MCF 10A (cell line): ENCODE measurements at regions not wholly inside any gene's neighbourhood (a gene's known extent, or its start where the extent isn't known, plus 50 kb on each side); places are given as distances from the start of the nearest gene placed in this dataset.

Experiments
- BruUV-seq: library from RNA; stranded (reverse); fragments of 400-500 nt; replicated peaks from 2 replicates; lab custom pipeline; 2021; lab: Mats Ljungman, UMichigan
- CTCF ChIA-PET: fragments of 300-600 bp; sonication (Branson Sonifier 250); formaldehyde crosslinking; extraction: SDS; loops from one replicate; lab custom pipeline; 2021; ENCODE audit warnings: antibody characterized with exemption, inconsistent platforms; lab: Yijun Ruan, JAX
- POLR2A ChIA-PET: fragments of 300-600, 350-650 bp; sonication (Branson Sonifier 250); formaldehyde crosslinking; extraction: SDS; loops from one replicate; lab custom pipeline; 2020; ENCODE audit warnings: antibody characterized with exemption, inconsistent platforms; lab: Yijun Ruan, JAX
- DNase-seq: peaks from one replicate; pipeline ENCODE4 v3.0.0-alpha.2; 2018; ENCODE audit not compliant: unreplicated experiment
- H3K27ac Mint-ChIP-seq: one replicate; pipeline ENCODE4 v1.8.0; 2022; ENCODE audit warnings: mild to moderate bottlenecking, low read depth, mixed read lengths; ENCODE audit not compliant: unreplicated experiment
- H3K27me3 Mint-ChIP-seq: one replicate; pipeline ENCODE4 v1.8.0; 2022; ENCODE audit warnings: mixed read lengths; ENCODE audit not compliant: insufficient read depth, unreplicated experiment
- H3K36me3 Mint-ChIP-seq: one replicate; pipeline ENCODE4 v1.8.0; 2022; ENCODE audit warnings: mild to moderate bottlenecking, moderate library complexity, mixed read lengths; ENCODE audit not compliant: insufficient read depth, unreplicated experiment
- H3K4me1 Mint-ChIP-seq: one replicate; pipeline ENCODE4 v1.8.0; 2022; ENCODE audit warnings: mixed read lengths; ENCODE audit not compliant: insufficient read depth, unreplicated experiment
- H3K4me3 Mint-ChIP-seq: one replicate; pipeline ENCODE4 v1.8.0; 2022; ENCODE audit warnings: mild to moderate bottlenecking, moderate library complexity, mixed read lengths; ENCODE audit not compliant: unreplicated experiment
- H3K9me3 Mint-ChIP-seq: one replicate; pipeline ENCODE4 v1.8.0; 2022; ENCODE audit warnings: mixed read lengths; ENCODE audit not compliant: unreplicated experiment
- CTCF ChIP-seq: fragments of 200-600 bp; IDR thresholded peaks from one replicate; pipeline ENCODE4 v1.8.0; 2022; ENCODE audit warnings: antibody characterized with exemption, mild to moderate bottlenecking; ENCODE audit not compliant: unreplicated experiment
- intact Hi-C: fragments of 100-400 bp; cut with micrococcal nuclease; formaldehyde crosslinking; loops from 2 replicates; pipeline ENCODE4 v1.14.1; 2022

- Mint-ChIP-seq H3K27ac (no peak overlapping the region), H3K9me3 (no peaks in the 10 kb centered on the region)
Measured at GRCh38 chr6:14985366-14985765, 260.5 kb upstream of the JARID2 start.

DNA sequence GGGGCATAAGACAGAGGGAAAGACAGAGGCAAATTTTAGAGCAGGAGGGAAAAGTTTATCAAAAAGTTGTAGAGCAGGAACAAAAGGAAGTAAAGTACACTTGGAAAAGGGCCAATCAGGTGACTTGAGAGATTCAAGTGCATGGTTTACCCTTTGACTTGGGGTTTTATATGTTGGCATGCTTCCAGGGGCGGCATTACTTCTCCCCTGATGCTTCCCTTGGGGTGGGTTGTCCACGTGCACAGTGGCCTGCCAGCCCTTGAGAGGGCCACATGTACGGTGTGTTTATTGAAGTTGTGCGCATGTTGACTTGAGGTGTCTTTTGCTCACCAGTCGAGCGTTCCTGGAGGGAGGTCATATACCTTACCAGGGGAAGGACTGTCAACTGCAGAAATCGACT lies 259.5 kb upstream of the JARID2 start:
- BruUV-seq = no TSS peak
- intact Hi-C loops = no loop called here

More at GRCh38 chr6:14985366-14985765, 260.5 kb upstream of the JARID2 start:
- H3K36me3 Mint-ChIP-seq = no peaks in the 10 kb centered on the region
- CTCF ChIA-PET = no interaction called here
- DNase-seq = no peak
- no peak for TF ChIP-seq CTCF
- H3K27me3 Mint-ChIP-seq = no peaks in the 10 kb centered on the region
- no TSS peak for BruUV-seq
- peaks cover 18% of the 10 kb centered on the region for H3K4me1 Mint-ChIP-seq
- POLR2A ChIA-PET = no interaction called here
- no peak overlapping the region for H3K4me3 Mint-ChIP-seq
- intact Hi-C loops = no loop called here

GRCh38 chr6:14987490-14987889 lies 258.4 kb upstream of the JARID2 start:
- no peak overlapping the region for H3K27ac Mint-ChIP-seq
- DNase-seq = no peak
- no peaks in the 10 kb centered on the region for H3K27me3 Mint-ChIP-seq
- no peaks in the 10 kb centered on the region for H3K36me3 Mint-ChIP-seq
- no TSS peak for BruUV-seq
- CTCF ChIA-PET = no interaction called here
- no peak overlapping the region for H3K4me3 Mint-ChIP-seq
- POLR2A ChIA-PET = no interaction called here
- peaks cover 18% of the 10 kb centered on the region for H3K4me1 Mint-ChIP-seq
- no peak for TF ChIP-seq CTCF
- intact Hi-C loops = no loop called here
- H3K9me3 Mint-ChIP-seq = no peaks in the 10 kb centered on the region

More for the DNA sequence above, 259.5 kb upstream of the JARID2 start:
- DNase-seq = no peak
- no peak for TF ChIP-seq CTCF
- Mint-ChIP-seq H3K27me3 (no peaks in the 10 kb centered on the region), H3K27ac (no peak overlapping the region), H3K4me1 (peaks cover 18% of the 10 kb centered on the region), H3K9me3 (no peaks in the 10 kb centered on the region), H3K36me3 (no peaks in the 10 kb centered on the region), H3K4me3 (no peak overlapping the region)
- ChIA-PET POLR2A (interaction anchor here (1.0 kb wide), 1 partner anchor 243 kb away, joined by 3 read pairs; no protein-coding TSS in a partner anchor), CTCF (no interaction called here)

DNA sequence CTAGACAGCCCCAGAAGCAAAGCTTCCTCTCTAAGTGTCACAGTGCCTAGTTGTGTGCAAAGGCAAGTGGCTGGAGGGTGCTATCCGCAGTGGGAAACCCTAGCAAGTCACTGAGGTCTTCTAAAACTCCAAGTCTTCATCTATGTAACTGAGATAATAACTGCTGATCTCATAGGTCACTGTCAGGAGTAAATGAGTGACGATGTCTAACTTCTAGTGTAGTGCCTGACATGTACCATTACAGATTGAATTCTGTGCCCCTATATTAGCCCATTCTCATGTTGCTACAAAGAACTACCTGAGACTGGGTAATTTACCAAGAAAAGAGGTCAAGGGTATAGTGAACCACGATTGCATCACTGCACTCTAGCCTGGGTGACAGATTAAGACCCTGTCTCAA lies 253.5 kb upstream of the JARID2 start:
- Mint-ChIP-seq H3K4me1 (no peaks in the 10 kb centered on the region), H3K27ac (no peak overlapping the region), H3K36me3 (no peaks in the 10 kb centered on the region), H3K4me3 (no peak overlapping the region), H3K27me3 (no peaks in the 10 kb centered on the region), H3K9me3 (no peaks in the 10 kb centered on the region)
- ChIA-PET POLR2A (interaction anchor here (0.6 kb wide), 1 partner anchor 120 kb away, joined by 4 read pairs; no protein-coding TSS in a partner anchor), CTCF (interaction anchor here (0.7 to 1.2 kb wide), 2 partner anchors 121 to 440 kb away, joined by 3 to 4 read pairs; no protein-coding TSS in a partner anchor)
- DNase-seq = no peak
- TF ChIP-seq CTCF = no peak
- no TSS peak for BruUV-seq
- intact Hi-C loops = no loop called here
